ENCODE measurements at regions not wholly inside any gene's neighbourhood (a gene's known extent, or its start where the extent isn't known, plus 50 kb on each side); places are given as distances from the start of the nearest gene placed in this dataset.
"Not testable (repeated sequence)": the region's sequence is repeated elsewhere in the genome, so short reads cannot be mapped to it uniquely, and the experiment has no call there.

DNA sequence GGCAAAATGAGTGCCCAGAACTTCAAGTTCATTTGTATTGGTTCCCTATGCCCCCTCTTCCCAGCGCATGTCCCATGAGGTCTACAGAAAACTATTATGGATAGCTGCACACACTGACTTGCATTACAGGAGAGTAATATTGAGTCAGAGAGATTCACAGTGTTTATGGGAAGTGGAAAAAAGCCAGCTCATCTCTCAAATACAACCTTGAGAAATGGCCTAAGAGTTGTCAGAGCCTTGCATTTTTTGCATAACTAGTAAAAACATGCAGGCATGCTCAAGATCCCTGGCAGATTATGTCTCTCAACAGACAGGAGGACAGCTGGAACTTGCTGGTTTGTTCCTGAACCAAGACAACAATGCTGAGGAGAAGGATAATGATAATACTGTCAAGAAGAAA, 1292.8 kb downstream of the DSC3 start:
- DNase-seq (no peak), ATAC-seq (no peak)
- TF ChIP-seq, protein P1, sequence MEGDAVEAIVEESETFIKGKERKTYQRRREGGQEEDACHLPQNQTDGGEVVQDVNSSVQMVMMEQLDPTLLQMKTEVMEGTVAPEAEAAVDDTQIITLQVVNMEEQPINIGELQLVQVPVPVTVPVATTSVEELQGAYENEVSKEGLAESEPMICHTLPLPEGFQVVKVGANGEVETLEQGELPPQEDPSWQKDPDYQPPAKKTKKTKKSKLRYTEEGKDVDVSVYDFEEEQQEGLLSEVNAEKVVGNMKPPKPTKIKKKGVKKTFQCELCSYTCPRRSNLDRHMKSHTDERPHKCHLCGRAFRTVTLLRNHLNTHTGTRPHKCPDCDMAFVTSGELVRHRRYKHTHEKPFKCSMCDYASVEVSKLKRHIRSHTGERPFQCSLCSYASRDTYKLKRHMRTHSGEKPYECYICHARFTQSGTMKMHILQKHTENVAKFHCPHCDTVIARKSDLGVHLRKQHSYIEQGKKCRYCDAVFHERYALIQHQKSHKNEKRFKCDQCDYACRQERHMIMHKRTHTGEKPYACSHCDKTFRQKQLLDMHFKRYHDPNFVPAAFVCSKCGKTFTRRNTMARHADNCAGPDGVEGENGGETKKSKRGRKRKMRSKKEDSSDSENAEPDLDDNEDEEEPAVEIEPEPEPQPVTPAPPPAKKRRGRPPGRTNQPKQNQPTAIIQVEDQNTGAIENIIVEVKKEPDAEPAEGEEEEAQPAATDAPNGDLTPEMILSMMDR (IDR thresholded peaks at IDR 0.05), result no peak
- no peaks in the 10 kb centered on the region for H3K4me1 ChIP-seq
- H3K27ac ChIP-seq, result no peak overlapping the region
- no peaks in the 10 kb centered on the region for H3K9me3 ChIP-seq
- no peaks in the 10 kb centered on the region for H3K36me3 ChIP-seq
- no peaks in the 10 kb centered on the region for H3K27me3 ChIP-seq (ENCODE audit: low read depth)
- intact Hi-C loops (cut with DNase I), result no loop called here
- H3K4me3 ChIP-seq, result no peak overlapping the region

- H3K36me3 ChIP-seq, result no peaks in the 10 kb centered on the region
- no peak for DNase-seq
- H3K4me1 ChIP-seq, result no peaks in the 10 kb centered on the region
- TF ChIP-seq, protein P1 (IDR thresholded peaks at IDR 0.05), result no peak
- no peak overlapping the region for H3K27ac ChIP-seq
- H3K9me3 ChIP-seq, result no peaks in the 10 kb centered on the region
- H3K27me3 ChIP-seq (ENCODE audit: low read depth), result no peaks in the 10 kb centered on the region
- intact Hi-C loops (cut with DNase I), result no loop called here
- no peak overlapping the region for H3K4me3 ChIP-seq
- no peak for ATAC-seq
Measured at GRCh38 chr18:29741461-29741860, 1301.1 kb downstream of the DSC3 start.

- Histone ChIP-seq H3K4me3 (no peak overlapping the region), H3K36me3 (no peaks in the 10 kb centered on the region), H3K9me3 (no peaks in the 10 kb centered on the region), H3K27me3 (ENCODE audit: low read depth) (no peaks in the 10 kb centered on the region), H3K4me1 (no peaks in the 10 kb centered on the region), H3K27ac (no peak overlapping the region)
- TF ChIP-seq, protein P1 (IDR thresholded peaks at IDR 0.05), result no peak
- ATAC-seq (no peak), DNase-seq (no peak)
- intact Hi-C loops (cut with DNase I), result no loop called here
Measured at GRCh38 chr18:29737620-29738019, 1304.9 kb downstream of the DSC3 start.

GRCh38 chr18:29737190-29737589, 1305.4 kb downstream of the DSC3 start:
- DNase-seq (no peak), ATAC-seq (no peak)
- intact Hi-C loops (cut with DNase I), result no loop called here
- H3K36me3 ChIP-seq, result no peaks in the 10 kb centered on the region
- H3K4me1 ChIP-seq, result no peaks in the 10 kb centered on the region
- no peaks in the 10 kb centered on the region for H3K9me3 ChIP-seq
- no peak overlapping the region for H3K4me3 ChIP-seq
- TF ChIP-seq, protein P1 (IDR thresholded peaks at IDR 0.05), result no peak
- H3K27ac ChIP-seq, result no peak overlapping the region
- no peaks in the 10 kb centered on the region for H3K27me3 ChIP-seq (ENCODE audit: low read depth)

GRCh38 chr18:29730073-29730472, 1312.5 kb downstream of the DSC3 start:
- Histone ChIP-seq H3K36me3 (no peaks in the 10 kb centered on the region), H3K9me3 (peaks cover 3% of the 10 kb centered on the region), H3K4me1 (no peaks in the 10 kb centered on the region), H3K27ac (no peak overlapping the region), H3K4me3 (no peak overlapping the region), H3K27me3 (ENCODE audit: low read depth) (no peaks in the 10 kb centered on the region)
- no peak for DNase-seq
- ATAC-seq, result no peak
- TF ChIP-seq, protein P1 (IDR thresholded peaks at IDR 0.05), result no peak
- intact Hi-C loops (cut with DNase I), result no loop called here

GRCh38 chr18:29726646-29727045, 1315.9 kb downstream of the DSC3 start:
- H3K27me3 ChIP-seq (ENCODE audit: low read depth), result no peaks in the 10 kb centered on the region
- no peak overlapping the region for H3K27ac ChIP-seq
- intact Hi-C loops (cut with DNase I), result no loop called here
- no peaks in the 10 kb centered on the region for H3K36me3 ChIP-seq
- DNase-seq (no peak), ATAC-seq (no peak)
- H3K4me3 ChIP-seq, result no peak overlapping the region
- TF ChIP-seq, protein P1 (IDR thresholded peaks at IDR 0.05), result no peak
- H3K4me1 ChIP-seq, result no peaks in the 10 kb centered on the region
- H3K9me3 ChIP-seq, result peaks cover 3% of the 10 kb centered on the region

GRCh38 chr18:29723486-29723885, 1319.1 kb downstream of the DSC3 start:
- intact Hi-C loops (cut with DNase I); ATAC-seq; H3K9me3 ChIP-seq; H3K27me3 ChIP-seq (ENCODE audit: low read depth); H3K36me3 ChIP-seq; H3K4me3 ChIP-seq; H3K4me1 ChIP-seq; DNase-seq; H3K27ac ChIP-seq: not testable (repeated sequence)

- H3K4me1 ChIP-seq; ATAC-seq; DNase-seq; H3K27ac ChIP-seq; intact Hi-C loops (cut with DNase I); H3K27me3 ChIP-seq (ENCODE audit: low read depth); H3K9me3 ChIP-seq; H3K36me3 ChIP-seq; H3K4me3 ChIP-seq: not testable (repeated sequence)
Measured at GRCh38 chr18:29715960-29716359, 1326.6 kb downstream of the DSC3 start.

Measured in lower lobe of right lung (tissue), 2 donors.